Natural killer cell (primary cell): ENCODE measurements at regions not wholly inside any gene's neighbourhood (a gene's known extent, or its start where the extent isn't known, plus 50 kb on each side); places are given as distances from the start of the nearest gene placed in this dataset.

Experiments used
- ATAC-seq, 3 donors: fragments of 150-1000 bp in 2 of 3; fragments of 200-7000 bp in 1 of 3; cut with Tn5 transposase; 1 replicate in 1 of 3; 2 replicates in 2 of 3; pipeline ENCODE4 v1.10.0; 2021; ENCODE audit warnings: mild to moderate bottlenecking in 2 of 3, moderate library complexity in 2 of 3
- DNase-seq, 2 donors: peaks; one replicate each; pipeline versions ENCODE4 v3.0.0 to v3.0.0-alpha.2; 2013 to 2021; ENCODE audit warnings: mixed read lengths in 1 of 2
- H3K27ac ChIP-seq: one replicate; pipeline ENCODE4 v1.5.1; 2013; ENCODE audit warnings: mild to moderate bottlenecking, low read length
- H3K27me3 ChIP-seq: one replicate; pipeline ENCODE4 v1.6.1; 2013; ENCODE audit warnings: low read length; ENCODE audit not compliant: control insufficient read depth, insufficient read depth
- H3K36me3 ChIP-seq: one replicate; pipeline ENCODE4 v1.6.1; 2013; ENCODE audit warnings: low read length; ENCODE audit not compliant: control insufficient read depth, insufficient read depth
- H3K4me1 ChIP-seq: one replicate; pipeline ENCODE4 v1.6.1; 2013; ENCODE audit warnings: low read length; ENCODE audit not compliant: control insufficient read depth, insufficient read depth
- H3K4me3 ChIP-seq: one replicate; pipeline ENCODE4 v1.5.1; 2013; ENCODE audit warnings: low read length
- H3K9me3 ChIP-seq: one replicate; pipeline ENCODE4 v1.6.1; 2013; ENCODE audit warnings: low read length; ENCODE audit not compliant: control insufficient read depth, insufficient read depth
- H3K27ac Mint-ChIP-seq, 2 donors: one replicate each; pipeline ENCODE4 v1.8.0; 2022; ENCODE audit warnings: mild to moderate bottlenecking in 2 of 2, mixed read lengths in 2 of 2, moderate library complexity in 1 of 2
- H3K27me3 Mint-ChIP-seq, 2 donors: one replicate each; pipeline ENCODE4 v1.8.0; 2022; ENCODE audit warnings: low read depth in 2 of 2, mixed read lengths in 2 of 2
- H3K36me3 Mint-ChIP-seq: one replicate; pipeline ENCODE4 v1.8.0; 2022; ENCODE audit warnings: mixed read lengths
- H3K4me1 Mint-ChIP-seq, 2 donors: one replicate each; pipeline ENCODE4 v1.8.0; 2022; ENCODE audit warnings: mixed read lengths in 2 of 2
- H3K4me3 Mint-ChIP-seq: one replicate; pipeline ENCODE4 v1.8.0; 2022; ENCODE audit warnings: mild to moderate bottlenecking, moderate library complexity, mixed read lengths
- H3K9me3 Mint-ChIP-seq, 2 donors: one replicate each; pipeline ENCODE4 v1.8.0; 2022; ENCODE audit warnings: mixed read lengths in 2 of 2
- CTCF ChIP-seq: fragments of 200-600 bp; IDR thresholded peaks from one replicate; pipeline ENCODE4 v1.8.0; 2022; ENCODE audit warnings: antibody characterized with exemption
- WGBS: methylation state at CpG from one replicate; pipeline ENCODE4 v1.1.7; 2013; ENCODE audit warnings: missing lambda C conversion rate; ENCODE audit not compliant: insufficient coverage; 5-methylcytosine and 5-hydroxymethylcytosine counted together
- intact Hi-C: fragments of 100-400 bp; cut with micrococcal nuclease; formaldehyde crosslinking; loops from one replicate; pipeline ENCODE4 v1.14.2; 2022

GRCh38 chr12:4025181-4026019, 152.2 kb upstream of the PARP11 start:
- H3K27ac ChIP-seq: no peak overlapping the region
- no peaks in the 10 kb centered on the region for H3K36me3 ChIP-seq
- H3K9me3 ChIP-seq: no peaks in the 10 kb centered on the region
- H3K4me3 ChIP-seq: no peak overlapping the region
- ATAC-seq (no peak), DNase-seq (no peak)
- Mint-ChIP-seq H3K4me1 (peaks cover 18 to 20% of the 10 kb centered on the region in 2 donors), H3K4me3 (no peak overlapping the region), H3K9me3 (no peaks in the 10 kb centered on the region), H3K36me3 (no peaks in the 10 kb centered on the region), H3K27me3 (peaks cover 4 to 6% of the 10 kb centered on the region in 2 donors), H3K27ac (no peak overlapping the region)
- peaks cover 11% of the 10 kb centered on the region for H3K4me1 ChIP-seq
- no peak for TF ChIP-seq CTCF
- H3K27me3 ChIP-seq: no peaks in the 10 kb centered on the region
- intact Hi-C loops: no loop called here
- WGBS: 92% methylated on average over 20 of the region's 20 CpGs

DNA sequence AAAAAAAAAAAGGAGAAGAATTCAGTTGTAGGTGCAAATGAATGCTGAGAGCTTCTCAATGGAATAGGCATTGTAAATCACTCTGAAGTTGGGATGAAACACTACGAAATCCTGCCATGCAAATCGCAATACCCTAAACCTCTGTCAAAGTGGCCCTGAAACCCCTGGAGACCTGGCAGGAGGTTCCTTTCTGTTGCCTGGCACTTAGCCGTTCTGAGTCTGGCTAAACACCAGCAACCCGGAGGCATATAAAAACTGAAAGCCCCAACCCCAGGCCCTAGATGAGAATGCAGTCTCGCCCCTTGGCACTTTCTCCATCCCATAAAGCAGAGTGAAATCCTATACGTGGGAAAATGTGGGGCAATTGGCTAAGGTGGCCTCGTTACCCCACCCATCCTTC, 151.5 kb upstream of the PARP11 start:
- Mint-ChIP-seq H3K4me3 (no peak overlapping the region), H3K9me3 (no peaks in the 10 kb centered on the region), H3K27me3 (no peaks in the 10 kb centered on the region), H3K4me1 (peaks cover 14% of the 10 kb centered on the region in 2 donors), H3K27ac (no peak overlapping the region), H3K36me3 (no peaks in the 10 kb centered on the region)
- no peaks in the 10 kb centered on the region for H3K27me3 ChIP-seq
- DNase-seq (no peak), ATAC-seq (no peak)
- H3K36me3 ChIP-seq: no peaks in the 10 kb centered on the region
- no peak overlapping the region for H3K27ac ChIP-seq
- no peak for TF ChIP-seq CTCF
- intact Hi-C loops: no loop called here
- WGBS: 81% methylated on average over 7 of the region's 7 CpGs
- H3K4me3 ChIP-seq: no peak overlapping the region
- no peaks in the 10 kb centered on the region for H3K9me3 ChIP-seq
- H3K4me1 ChIP-seq: peaks cover 11% of the 10 kb centered on the region

GRCh38 chr12:4015225-4016091, 142.3 kb upstream of the PARP11 start:
- Mint-ChIP-seq H3K4me1 (no peaks in the 10 kb centered on the region), H3K27me3 (peaks cover 0 to 2% of the 10 kb centered on the region in 2 donors), H3K27ac (no peak overlapping the region), H3K9me3 (no peaks in the 10 kb centered on the region), H3K4me3 (no peak overlapping the region), H3K36me3 (no peaks in the 10 kb centered on the region)
- Histone ChIP-seq H3K27ac (no peak overlapping the region), H3K9me3 (no peaks in the 10 kb centered on the region), H3K4me3 (no peak overlapping the region), H3K36me3 (no peaks in the 10 kb centered on the region), H3K4me1 (no peaks in the 10 kb centered on the region), H3K27me3 (no peaks in the 10 kb centered on the region)
- intact Hi-C loops: no loop called here
- no peak for TF ChIP-seq CTCF
- 86% methylated on average over 12 of the region's 12 CpGs for whole genome bisulfite sequencing
- DNase-seq: no peak
- no peak for ATAC-seq
